Neural progenitor cell (in vitro differentiated cells): ENCODE measurements at regions not wholly inside any gene's neighbourhood (a gene's known extent, or its start where the extent isn't known, plus 50 kb on each side); places are given as distances from the start of the nearest gene placed in this dataset.

ENCODE experiments used
- DNase-seq: peaks from one replicate; pipeline ENCODE4 v3.0.0-alpha.2; 2016; ENCODE audit warnings: low spot score
- H2AFZ ChIP-seq: fragments of 200-600 bp; sonication (generic); replicated peaks from 2 replicates; pipeline ENCODE4 v1.6.1; 2016; ENCODE audit warnings: antibody characterized with exemption
- H3F3A ChIP-seq: fragments of 200-600 bp; sonication (generic); 2 replicates; pipeline ENCODE4 v1.6.1; 2016; ENCODE audit warnings: antibody characterized with exemption, low read depth
- H3K27ac ChIP-seq: fragments of 200-600 bp; sonication (generic); 2 replicates; pipeline ENCODE4 v1.5.1; 2016; ENCODE audit warnings: mild to moderate bottlenecking
- H3K27me3 ChIP-seq: fragments of 200-600 bp; sonication (generic); 2 replicates; pipeline ENCODE4 v1.6.1; 2016; ENCODE audit warnings: mild to moderate bottlenecking, moderate library complexity
- H3K36me3 ChIP-seq: fragments of 200-600 bp; sonication (generic); 2 replicates; pipeline ENCODE4 v1.5.1; 2016
- H3K4me1 ChIP-seq: fragments of 200-600 bp; sonication (generic); 2 replicates; pipeline ENCODE4 v1.6.1; 2016; ENCODE audit warnings: mixed run types
- H3K4me2 ChIP-seq: fragments of 200-600 bp; sonication (generic); 2 replicates; pipeline ENCODE4 v1.6.1; 2016
- H3K4me3 ChIP-seq: fragments of 200-600 bp; sonication (generic); 2 replicates; pipeline ENCODE4 v1.5.1; 2016
- H3K79me2 ChIP-seq: fragments of 200-600 bp; sonication (generic); 2 replicates; pipeline ENCODE4 v1.6.1; 2016; ENCODE audit warnings: low read depth
- H3K9ac ChIP-seq: fragments of 200-600 bp; sonication (generic); 2 replicates; pipeline ENCODE4 v1.6.1; 2016
- H3K9me3 ChIP-seq: fragments of 200-600 bp; sonication (generic); 2 replicates; pipeline ENCODE4 v1.5.1; 2016; ENCODE audit warnings: low read depth
- H4K20me1 ChIP-seq: fragments of 200-600 bp; sonication (generic); 2 replicates; pipeline ENCODE4 v1.6.1; 2016; ENCODE audit warnings: low read depth
- H3K27ac Mint-ChIP-seq: 3 replicates; pipeline ENCODE4 v1.8.0; 2021; ENCODE audit warnings: mixed read lengths
- H3K27me3 Mint-ChIP-seq: 2 replicates; pipeline ENCODE4 v1.8.0; 2022; ENCODE audit warnings: low read depth, mild to moderate bottlenecking, inconsistent platforms, moderate library complexity, mixed read lengths; ENCODE audit not compliant: insufficient read depth
- H3K36me3 Mint-ChIP-seq: 3 replicates; pipeline ENCODE4 v1.8.0; 2021; ENCODE audit warnings: mixed read lengths
- H3K4me1 Mint-ChIP-seq: 3 replicates; pipeline ENCODE4 v1.8.0; 2021; ENCODE audit warnings: mixed read lengths
- H3K4me3 Mint-ChIP-seq: 3 replicates; pipeline ENCODE4 v1.8.0; 2021; ENCODE audit warnings: mild to moderate bottlenecking, moderate library complexity, mixed read lengths
- H3K9me3 Mint-ChIP-seq: 3 replicates; pipeline ENCODE4 v1.8.0; 2020; ENCODE audit warnings: mixed read lengths
- EZH2 ChIP-seq: fragments of 200-600 bp; sonication (generic); IDR thresholded peaks from 2 replicates; pipeline ENCODE4 v1.6.1; 2017; ENCODE audit warnings: antibody characterized with exemption, mild to moderate bottlenecking, moderate library complexity
- EZH2phosphoT487 ChIP-seq: fragments of 200-600 bp; sonication (generic); IDR thresholded peaks from 2 replicates; pipeline ENCODE4 v1.6.1; 2017; ENCODE audit warnings: antibody characterized with exemption
- TF ChIP-seq, protein P1 (sequence below): fragments of 200-600 bp; sonication (generic); IDR thresholded peaks from 2 replicates; pipeline ENCODE4 v1.5.1; 2017; ENCODE audit warnings: antibody characterized with exemption, mild to moderate bottlenecking

DNA sequence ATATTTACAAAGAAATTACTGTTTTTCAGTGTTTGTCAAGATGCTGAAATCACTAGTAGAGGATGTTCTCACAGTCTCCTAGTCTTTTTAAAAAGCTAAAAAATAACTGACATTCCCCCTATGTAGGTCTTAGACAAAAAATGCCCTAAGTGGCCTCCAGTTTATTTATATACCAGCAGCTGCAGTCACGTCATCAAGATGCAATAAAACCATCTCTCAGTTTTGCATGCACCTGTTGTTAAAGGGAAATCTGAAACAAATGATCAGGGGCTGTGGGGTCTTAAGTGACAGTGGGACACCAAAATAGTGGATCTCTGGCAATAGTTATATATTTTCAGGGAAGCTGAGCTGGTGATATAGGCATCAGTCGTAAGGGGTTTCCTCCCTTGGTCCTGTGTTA, 146.5 kb upstream of the ARPP21 start:
- Mint-ChIP-seq H3K4me1 (no peaks in the 10 kb centered on the region), H3K27me3 (no peaks in the 10 kb centered on the region), H3K4me3 (no peak overlapping the region), H3K36me3 (no peaks in the 10 kb centered on the region), H3K9me3 (peaks cover 3% of the 10 kb centered on the region), H3K27ac (no peak overlapping the region)
- Histone ChIP-seq H3K4me3 (no peak overlapping the region), H3K4me2 (no peak overlapping the region), H3K27ac (no peak overlapping the region), H4K20me1 (no peaks in the 10 kb centered on the region), H3K27me3 (no peaks in the 10 kb centered on the region), H3K79me2 (no peaks in the 10 kb centered on the region), H3K36me3 (no peaks in the 10 kb centered on the region), H3K4me1 (no peaks in the 10 kb centered on the region), H2AFZ (no peak overlapping the region), H3F3A (no peaks in the 10 kb centered on the region), H3K9me3 (no peaks in the 10 kb centered on the region), H3K9ac (no peak overlapping the region)
- TF ChIP-seq EZH2 (no peak), EZH2phosphoT487 (no peak)
- TF ChIP-seq, protein P1, sequence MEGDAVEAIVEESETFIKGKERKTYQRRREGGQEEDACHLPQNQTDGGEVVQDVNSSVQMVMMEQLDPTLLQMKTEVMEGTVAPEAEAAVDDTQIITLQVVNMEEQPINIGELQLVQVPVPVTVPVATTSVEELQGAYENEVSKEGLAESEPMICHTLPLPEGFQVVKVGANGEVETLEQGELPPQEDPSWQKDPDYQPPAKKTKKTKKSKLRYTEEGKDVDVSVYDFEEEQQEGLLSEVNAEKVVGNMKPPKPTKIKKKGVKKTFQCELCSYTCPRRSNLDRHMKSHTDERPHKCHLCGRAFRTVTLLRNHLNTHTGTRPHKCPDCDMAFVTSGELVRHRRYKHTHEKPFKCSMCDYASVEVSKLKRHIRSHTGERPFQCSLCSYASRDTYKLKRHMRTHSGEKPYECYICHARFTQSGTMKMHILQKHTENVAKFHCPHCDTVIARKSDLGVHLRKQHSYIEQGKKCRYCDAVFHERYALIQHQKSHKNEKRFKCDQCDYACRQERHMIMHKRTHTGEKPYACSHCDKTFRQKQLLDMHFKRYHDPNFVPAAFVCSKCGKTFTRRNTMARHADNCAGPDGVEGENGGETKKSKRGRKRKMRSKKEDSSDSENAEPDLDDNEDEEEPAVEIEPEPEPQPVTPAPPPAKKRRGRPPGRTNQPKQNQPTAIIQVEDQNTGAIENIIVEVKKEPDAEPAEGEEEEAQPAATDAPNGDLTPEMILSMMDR = no peak
- no peak for DNase-seq

DNA sequence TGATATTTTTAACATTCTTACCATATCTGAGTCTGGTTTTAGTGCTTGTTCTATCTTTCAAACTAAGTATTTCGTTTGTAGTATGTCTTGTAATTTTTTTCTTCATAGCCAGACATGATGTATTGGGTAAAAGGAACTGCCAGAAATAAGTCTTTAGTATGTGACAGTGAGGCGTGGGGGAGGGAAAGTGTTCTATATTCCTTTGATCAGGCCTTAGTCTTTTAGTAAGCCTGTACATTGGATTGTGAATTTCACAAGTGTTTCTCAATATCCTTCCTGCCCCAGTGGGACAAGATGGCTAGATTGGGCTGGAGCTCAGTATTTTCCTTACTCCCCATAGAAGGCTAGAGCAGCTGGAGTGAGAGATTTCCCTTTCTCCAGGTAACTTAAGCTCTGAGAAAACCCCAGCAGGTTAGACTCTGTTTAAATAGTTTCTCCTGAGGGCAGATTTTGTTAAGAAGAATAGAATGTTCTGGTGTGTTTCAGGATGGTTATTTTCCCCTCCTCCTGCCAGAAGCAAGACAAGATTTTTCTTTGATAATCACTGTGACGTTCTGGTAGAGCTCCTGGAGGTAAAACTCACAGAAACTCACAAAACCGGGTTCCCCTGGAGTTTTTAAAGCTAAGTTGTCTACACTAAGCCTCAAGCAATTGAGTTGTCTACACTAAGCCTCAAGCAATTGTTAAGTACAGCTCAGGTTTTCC, 140.7 kb upstream of the ARPP21 start:
- Histone ChIP-seq H3K9me3 (no peaks in the 10 kb centered on the region), H3K79me2 (no peaks in the 10 kb centered on the region), H3K4me3 (no peak overlapping the region), H3K9ac (no peak overlapping the region), H3K36me3 (no peaks in the 10 kb centered on the region), H2AFZ (no peak overlapping the region), H3K27ac (no peak overlapping the region), H4K20me1 (no peaks in the 10 kb centered on the region), H3K4me1 (peaks cover 24% of the 10 kb centered on the region), H3K4me2 (no peak overlapping the region), H3K27me3 (no peaks in the 10 kb centered on the region), H3F3A (peaks cover 6% of the 10 kb centered on the region)
- Mint-ChIP-seq H3K4me1 (peaks cover 11% of the 10 kb centered on the region), H3K9me3 (peaks cover 6% of the 10 kb centered on the region), H3K36me3 (no peaks in the 10 kb centered on the region), H3K27ac (no peak overlapping the region), H3K27me3 (no peaks in the 10 kb centered on the region), H3K4me3 (no peak overlapping the region)
- DNase-seq = no peak
- TF ChIP-seq, protein P1 = no peak
- TF ChIP-seq EZH2phosphoT487 (no peak), EZH2 (no peak)

DNA sequence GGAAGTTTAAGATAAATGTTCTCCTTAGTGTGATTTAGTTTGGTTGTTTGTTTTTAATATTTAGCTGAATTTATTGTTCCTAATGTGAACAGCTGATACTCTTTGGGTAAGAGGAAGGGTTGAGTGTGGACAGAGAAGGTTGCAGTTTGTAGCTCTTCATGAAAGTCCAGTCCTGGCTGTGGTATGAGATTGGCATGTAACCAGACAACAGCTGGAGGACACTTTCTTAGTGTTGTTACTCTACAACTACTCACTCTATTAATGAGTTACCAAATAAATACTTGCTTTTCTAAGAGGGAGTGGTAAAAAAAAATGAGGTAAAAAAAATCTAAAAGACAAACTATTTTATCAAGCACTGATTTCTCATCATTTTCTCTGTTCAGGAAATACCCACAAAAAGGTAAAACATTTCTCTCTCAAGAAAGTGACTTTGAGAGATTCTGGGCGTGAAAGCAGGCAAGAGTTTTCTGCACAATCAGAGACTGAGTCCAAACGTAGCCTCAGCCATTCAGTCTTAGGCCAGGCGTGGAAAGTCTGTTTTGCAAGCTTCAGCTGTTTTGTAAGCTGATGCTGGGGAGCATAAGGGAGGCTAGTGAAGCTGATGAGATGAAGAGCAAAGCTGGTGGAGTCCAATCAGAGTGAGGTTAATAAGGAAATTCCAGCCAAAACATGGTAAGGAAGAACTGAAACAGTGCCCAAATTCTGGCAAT, 138.5 kb upstream of the ARPP21 start:
- Mint-ChIP-seq H3K4me3 (no peak overlapping the region), H3K36me3 (no peaks in the 10 kb centered on the region), H3K27me3 (no peaks in the 10 kb centered on the region), H3K27ac (no peak overlapping the region), H3K4me1 (peaks cover 22% of the 10 kb centered on the region), H3K9me3 (peaks cover 7% of the 10 kb centered on the region)
- Histone ChIP-seq H4K20me1 (no peaks in the 10 kb centered on the region), H3K4me3 (no peak overlapping the region), H3K27ac (no peak overlapping the region), H3K9me3 (no peaks in the 10 kb centered on the region), H2AFZ (peak overlapping the region; percentile 81), H3K4me2 (no peak overlapping the region), H3K4me1 (peaks cover 41% of the 10 kb centered on the region), H3K79me2 (no peaks in the 10 kb centered on the region), H3K27me3 (no peaks in the 10 kb centered on the region), H3F3A (peaks cover 24% of the 10 kb centered on the region), H3K9ac (no peak overlapping the region), H3K36me3 (no peaks in the 10 kb centered on the region)
- DNase-seq = no peak
- TF ChIP-seq, protein P1 = no peak
- TF ChIP-seq EZH2phosphoT487 = no peak
- TF ChIP-seq EZH2 = no peak
